ENCODE measurements at regions not wholly inside any gene's neighbourhood (a gene's known extent, or its start where the extent isn't known, plus 50 kb on each side); places are given as distances from the start of the nearest gene placed in this dataset.

GRCh38 chr10:131629026-131629770 lies 271.6 kb upstream of the PPP2R2D start:
- TF ChIP-seq MYC (IDR thresholded peaks at IDR 0.05; ENCODE audit: low read depth, low read length), result no peak
- no peak for TF ChIP-seq MAX (IDR thresholded peaks at IDR 0.05; ENCODE audit: insufficient read depth, insufficient read length)
- no peak for TF ChIP-seq CTCF (IDR thresholded peaks at IDR 0.05; ENCODE audit: extremely low read depth in 1 of 2, insufficient read depth in 1 of 2, low read depth in 1 of 2, low read length in 2 of 2)
- TF ChIP-seq FOS (IDR thresholded peaks at IDR 0.05; ENCODE audit: borderline replicate concordance, insufficient read depth, low read length), result no peak
- TF ChIP-seq JUN (IDR thresholded peaks at IDR 0.05; ENCODE audit: borderline replicate concordance, insufficient read depth, insufficient read length, low read depth), result no peak
- TF ChIP-seq POLR2AphosphoS5 (IDR thresholded peaks at IDR 0.05; ENCODE audit: insufficient read depth, low read depth, low read length), result no peak
- TF ChIP-seq GATA2 (IDR thresholded peaks at IDR 0.05; ENCODE audit: insufficient read depth, insufficient read length, low read depth, low read length), result no peak
- no peak for TF ChIP-seq EZH2 (IDR thresholded peaks at IDR 0.05; ENCODE audit: borderline replicate concordance, low read depth, low read length, severe bottlenecking)
- ChIA-PET CTCF (no interaction called here), POLR2A (no interaction called here)
- Histone ChIP-seq H3K79me2 (ENCODE audit: control insufficient read depth, insufficient read depth, low read length) (no peaks in the 10 kb centered on the region), H3K9ac (replicated peaks; ENCODE audit: extremely low read depth, insufficient read depth, low read length) (no peak overlapping the region), H3K9me1 (replicated peaks; ENCODE audit: control insufficient read depth, extremely low read depth, insufficient read depth, low read length) (no peaks in the 10 kb centered on the region), H4K20me1 (replicated peaks; ENCODE audit: control insufficient read depth, extremely low read depth, insufficient read depth, low read length) (no peaks in the 10 kb centered on the region), H3K9me3 (replicated peaks; ENCODE audit: control insufficient read depth, insufficient read depth, low read length) (peaks cover 6% of the 10 kb centered on the region), H3K36me3 (ENCODE audit: control insufficient read depth in 2 of 2, extremely low read depth in 1 of 2, insufficient read depth in 2 of 2, low read length in 2 of 2) (no peaks in the 10 kb centered on the region), H3K27ac (ENCODE audit: insufficient read depth, low read depth, low read length) (no peak overlapping the region), H3K27me3 (ENCODE audit: control insufficient read depth in 2 of 2, insufficient read depth in 2 of 2, low read length in 2 of 2) (no peaks in the 10 kb centered on the region), H3K4me2 (ENCODE audit: insufficient read depth, low read length) (no peak overlapping the region), H3K4me1 (ENCODE audit: control insufficient read depth, extremely low read depth, insufficient read depth, low read length) (no peaks in the 10 kb centered on the region), H3K4me3 (replicated peaks in 1 of 3; ENCODE audit: insufficient read depth in 1 of 3, low read depth in 1 of 3, low read length in 3 of 3) (no peak overlapping the region), H2AFZ (ENCODE audit: low read depth, low read length) (no peak overlapping the region)
- intact Hi-C loops (cut with micrococcal nuclease), result no loop called here
- dilution Hi-C loops (cut with MboI; ENCODE audit: extremely low pct_ligation_motif_present, low sequenced_read_pairs), result no loop called here
- no TSS peak for BruUV-seq (replicated peaks)
- FAIRE-seq (no peak), DNase-seq (ENCODE audit: low read depth, low spot score) (no peak)
